ENCODE measurements at regions not wholly inside any gene's neighbourhood (a gene's known extent, or its start where the extent isn't known, plus 50 kb on each side); places are given as distances from the start of the nearest gene placed in this dataset.
"Not testable (repeated sequence)": the region's sequence is repeated elsewhere in the genome, so short reads cannot be mapped to it uniquely, and the experiment has no call there.

- Histone ChIP-seq H3K9ac (ENCODE audit: low read length) (no peak overlapping the region), H4K20me1 (ENCODE audit: low read depth, low read length) (no peaks in the 10 kb centered on the region), H3F3A (ENCODE audit: insufficient read depth) (no peaks in the 10 kb centered on the region), H3K27ac (ENCODE audit: low read depth, low read length) (no peak overlapping the region), H3K4me2 (ENCODE audit: low read depth, low read length, poor library complexity, severe bottlenecking) (no peak overlapping the region), H3K9me2 (replicated peaks; ENCODE audit: insufficient read depth, low read length) (no peaks in the 10 kb centered on the region), H3K27me3 (ENCODE audit: low read length) (no peaks in the 10 kb centered on the region; the same call in 1 of the 2 replicates), H3K9me3 (ENCODE audit: insufficient read depth, low read length) (no peaks in the 10 kb centered on the region), H3K4me3 (ENCODE audit: insufficient read depth, low read length, poor library complexity, severe bottlenecking) (no peak overlapping the region), H3K79me2 (ENCODE audit: insufficient read depth, low read length) (no peaks in the 10 kb centered on the region), H2AFZ (ENCODE audit: low read depth, low read length, severe bottlenecking) (no peak overlapping the region), H3K36me3 (ENCODE audit: low read length) (no peaks in the 10 kb centered on the region; the same call in 1 of the 2 replicates)
- TF ChIP-seq CTCF (IDR thresholded peaks at IDR 0.05; ENCODE audit: insufficient read depth, low read length, poor library complexity, severe bottlenecking) (no peak), EZH2phosphoT487 (conservative IDR thresholded peaks at IDR 0.05; ENCODE audit: low read length) (no peak)
Observed at GRCh38 chr7:17411922-17412321, 113.5 kb downstream of the AHR start.

- Histone ChIP-seq H3K4me3 (ENCODE audit: insufficient read depth, low read length, poor library complexity, severe bottlenecking) (no peak overlapping the region), H2AFZ (ENCODE audit: low read depth, low read length, severe bottlenecking) (no peak overlapping the region)
- TF ChIP-seq EZH2phosphoT487 (conservative IDR thresholded peaks at IDR 0.05; ENCODE audit: low read length): no peak
- no peak for TF ChIP-seq CTCF (IDR thresholded peaks at IDR 0.05; ENCODE audit: insufficient read depth, low read length, poor library complexity, severe bottlenecking)
Observed at GRCh38 chr7:17412883-17413282, 114.4 kb downstream of the AHR start.

GRCh38 chr7:17415955-17416354 is 117.5 kb downstream of the AHR start:
- no peak overlapping the region for H3K4me2 ChIP-seq (ENCODE audit: low read depth, low read length, poor library complexity, severe bottlenecking)
- H3F3A ChIP-seq (ENCODE audit: insufficient read depth): no peaks in the 10 kb centered on the region
- H3K27ac ChIP-seq (ENCODE audit: low read depth, low read length): no peak overlapping the region
- H2AFZ ChIP-seq (ENCODE audit: low read depth, low read length, severe bottlenecking): no peak overlapping the region
- no peaks in the 10 kb centered on the region for H3K9me2 ChIP-seq (replicated peaks; ENCODE audit: insufficient read depth, low read length)
- no peaks in the 10 kb centered on the region for H3K27me3 ChIP-seq (ENCODE audit: low read length)
- no peak overlapping the region for H3K9ac ChIP-seq (ENCODE audit: low read length)
- H4K20me1 ChIP-seq (ENCODE audit: low read depth, low read length): no peaks in the 10 kb centered on the region
- no peak overlapping the region for H3K4me3 ChIP-seq (ENCODE audit: insufficient read depth, low read length, poor library complexity, severe bottlenecking)
- H3K9me3 ChIP-seq (ENCODE audit: insufficient read depth, low read length): no peaks in the 10 kb centered on the region
- no peaks in the 10 kb centered on the region for H3K36me3 ChIP-seq (ENCODE audit: low read length)
- H3K79me2 ChIP-seq (ENCODE audit: insufficient read depth, low read length): no peaks in the 10 kb centered on the region
- no peak for TF ChIP-seq CTCF (IDR thresholded peaks at IDR 0.05; ENCODE audit: insufficient read depth, low read length, poor library complexity, severe bottlenecking)
- no peak for TF ChIP-seq EZH2phosphoT487 (conservative IDR thresholded peaks at IDR 0.05; ENCODE audit: low read length)

More at GRCh38 chr7:17412883-17413282, 114.4 kb downstream of the AHR start:
- no peaks in the 10 kb centered on the region for H3F3A ChIP-seq (ENCODE audit: insufficient read depth)
- H3K9me3 ChIP-seq (ENCODE audit: insufficient read depth, low read length): no peaks in the 10 kb centered on the region
- no peaks in the 10 kb centered on the region for H3K79me2 ChIP-seq (ENCODE audit: insufficient read depth, low read length)
- H3K27ac ChIP-seq (ENCODE audit: low read depth, low read length): no peak overlapping the region
- H3K4me2 ChIP-seq (ENCODE audit: low read depth, low read length, poor library complexity, severe bottlenecking): no peak overlapping the region
- H4K20me1 ChIP-seq (ENCODE audit: low read depth, low read length): no peaks in the 10 kb centered on the region
- no peaks in the 10 kb centered on the region for H3K9me2 ChIP-seq (replicated peaks; ENCODE audit: insufficient read depth, low read length)
- H3K27me3 ChIP-seq (ENCODE audit: low read length): no peaks in the 10 kb centered on the region
- no peaks in the 10 kb centered on the region; the same call in 1 of the 2 replicates for H3K36me3 ChIP-seq (ENCODE audit: low read length)
- H3K9ac ChIP-seq (ENCODE audit: low read length): no peak overlapping the region

- H3K27ac ChIP-seq (ENCODE audit: low read depth, low read length); H3K36me3 ChIP-seq (ENCODE audit: low read length); H3F3A ChIP-seq (ENCODE audit: insufficient read depth); H3K4me2 ChIP-seq (ENCODE audit: low read depth, low read length, poor library complexity, severe bottlenecking); H2AFZ ChIP-seq (ENCODE audit: low read depth, low read length, severe bottlenecking); H3K9me3 ChIP-seq (ENCODE audit: insufficient read depth, low read length); H3K4me3 ChIP-seq (ENCODE audit: insufficient read depth, low read length, poor library complexity, severe bottlenecking); H3K27me3 ChIP-seq (ENCODE audit: low read length); H3K9ac ChIP-seq (ENCODE audit: low read length); H4K20me1 ChIP-seq (ENCODE audit: low read depth, low read length); H3K79me2 ChIP-seq (ENCODE audit: insufficient read depth, low read length); H3K9me2 ChIP-seq (replicated peaks; ENCODE audit: insufficient read depth, low read length): not testable (repeated sequence)
Observed at GRCh38 chr7:17420308-17421015, 122.0 kb downstream of the AHR start.
